A549 (cell line): ENCODE measurements at regions not wholly inside any gene's neighbourhood (a gene's known extent, or its start where the extent isn't known, plus 50 kb on each side); places are given as distances from the start of the nearest gene placed in this dataset.

ENCODE experiments used
- ATAC-seq, 2 experiments: fragments of 200-7000 bp in 1 of 2; fragments of >200 bp in 1 of 2; cut with Nextera tagmentation in 1 of 2; cut with Tn5 transposase in 1 of 2; 3 replicates each; pipeline versions ENCODE4 v1.8.0 to v1.9.1; 2018 to 2020; ENCODE audit warnings: mild to moderate bottlenecking in 1 of 2, moderate library complexity in 1 of 2
- CTCF ChIA-PET: fragments of 300-600 bp; sonication (Branson Sonifier 250); formaldehyde crosslinking; extraction: SDS; loops from one replicate; lab custom pipeline; 2021; ENCODE audit warnings: antibody characterized with exemption, inconsistent platforms; lab: Yijun Ruan, JAX
- POLR2A ChIA-PET: fragments of 350-600 bp; formaldehyde crosslinking; extraction: SDS; loops from one replicate; lab custom pipeline; 2021; ENCODE audit warnings: antibody characterized with exemption, inconsistent platforms; lab: Yijun Ruan, JAX
- DNase-seq, 2 experiments: peaks; one replicate each; pipeline versions ENCODE4 v3.0.0 to v3.0.0-alpha.2; 2011 to 2016; ENCODE audit warnings: low read depth in 1 of 2, low spot score in 1 of 2
- FAIRE-seq: peaks from 2 replicates; lab custom pipeline; 2011; peaks lifted over from hg19 to GRCh38; lab: Jason Lieb, UNC
- H3K27ac ChIP-seq, 2 experiments: fragments of >200 bp; sonication (Bioruptor Twin); formaldehyde crosslinking; 3 replicates each; pipeline ENCODE4 v1.5.1; 2016 to 2017
- H3K4me1 ChIP-seq: fragments of >200 bp; sonication (Bioruptor Twin); formaldehyde crosslinking; 3 replicates; pipeline ENCODE4 v1.6.1; 2016
- H3K4me2 ChIP-seq: fragments of >200 bp; sonication (Bioruptor Twin); formaldehyde crosslinking; 3 replicates; pipeline ENCODE4 v1.6.1; 2016
- H3K4me3 ChIP-seq: fragments of >200 bp; sonication (Bioruptor Twin); formaldehyde crosslinking; 3 replicates; pipeline ENCODE4 v1.5.1; 2016
- H3K9me3 ChIP-seq: fragments of >200 bp; sonication (Bioruptor Twin); formaldehyde crosslinking; 3 replicates; pipeline ENCODE4 v1.6.1; 2016
- ATOH8 ChIP-seq: fragments of 250-450 bp; sonication (Bioruptor Pico); IDR thresholded peaks from 2 replicates; pipeline ENCODE4 v1.5.0; 2020; ENCODE audit warnings: low read depth, mild to moderate bottlenecking, moderate library complexity
- BCL3 ChIP-seq: fragments of >200 bp; sonication (Bioruptor Twin); formaldehyde crosslinking; IDR thresholded peaks from 3 replicates; pipeline ENCODE4 v1.6.1; 2016
- CBX2 ChIP-seq: fragments of 200-600 bp; sonication (generic); IDR thresholded peaks from 2 replicates; pipeline ENCODE4 v1.6.1; 2016; ENCODE audit warnings: low read depth, mild to moderate bottlenecking, borderline replicate concordance
- CEBPB ChIP-seq, 2 experiments: fragments of >200 bp in 1 of 2; sonication (Bioruptor Twin) in 1 of 2; formaldehyde crosslinking in 1 of 2; IDR thresholded peaks; 2 replicates each; pipeline ENCODE4 v1.6.1; 2012 to 2016
- CHD2 ChIP-seq: fragments of 150-350 bp; IDR thresholded peaks from 2 replicates; pipeline ENCODE4 v1.6.1; 2014; ENCODE audit warnings: low read length; ENCODE audit not compliant: partially characterized antibody
- CHD4 ChIP-seq: fragments of 200-600 bp; sonication (generic); IDR thresholded peaks from 2 replicates; pipeline ENCODE4 v1.6.1; 2016; ENCODE audit warnings: antibody characterized with exemption, mild to moderate bottlenecking, borderline replicate concordance
- EHF ChIP-seq: fragments of 250-450 bp; sonication (Bioruptor Pico); IDR thresholded peaks from 2 replicates; pipeline ENCODE4 v1.5.0; 2020; ENCODE audit warnings: mild to moderate bottlenecking
- EP300 ChIP-seq, 2 experiments: fragments of >200 bp; sonication (Bioruptor Twin); formaldehyde crosslinking; IDR thresholded peaks; 2 replicates in 1 of 2; 3 replicates in 1 of 2; pipeline ENCODE4 v1.6.1; 2016 to 2017
- FOSB ChIP-seq: fragments of 250-450 bp; sonication (Bioruptor Pico); IDR thresholded peaks from 2 replicates; pipeline ENCODE4 v1.5.0; 2020; ENCODE audit warnings: mild to moderate bottlenecking, moderate library complexity
- FOSL2 ChIP-seq, 2 experiments: fragments of 450-650 bp in 1 of 2; fragments of >200 bp in 1 of 2; sonication (Bioruptor Twin) in 1 of 2; formaldehyde crosslinking; IDR thresholded peaks; 2 replicates each; pipeline versions ENCODE4 v1.5.0 to v1.6.1; 2016 to 2020; ENCODE audit warnings: mild to moderate bottlenecking in 1 of 2, moderate library complexity in 1 of 2
- HES2 ChIP-seq: fragments of >200 bp; sonication (Bioruptor Twin); formaldehyde crosslinking; IDR thresholded peaks from 2 replicates; pipeline ENCODE4 v1.6.1; 2016
- HEYL ChIP-seq: fragments of 250-450 bp; sonication (Bioruptor Pico); IDR thresholded peaks from 2 replicates; pipeline ENCODE4 v1.8.0; 2021; ENCODE audit warnings: mild to moderate bottlenecking, moderate library complexity
- HOXB13 ChIP-seq: fragments of 250-450 bp; sonication (Bioruptor Pico); IDR thresholded peaks from 2 replicates; pipeline ENCODE4 v1.5.0; 2020; ENCODE audit warnings: low read depth, mild to moderate bottlenecking, moderate library complexity
- JUNB ChIP-seq: fragments of >200 bp; sonication (Bioruptor Twin); formaldehyde crosslinking; IDR thresholded peaks from 2 replicates; pipeline ENCODE4 v1.6.1; 2016
- MAZ ChIP-seq: fragments of 150-350 bp; IDR thresholded peaks from 2 replicates; pipeline ENCODE4 v1.6.1; 2014; ENCODE audit warnings: antibody characterized with exemption, low read depth, low read length, borderline replicate concordance
- NFE2L2 ChIP-seq: fragments of 150-350 bp; conservative IDR thresholded peaks from 2 replicates; pipeline ENCODE4 v1.6.1; 2014; ENCODE audit warnings: low read length
- NR3C1 ChIP-seq: fragments of >200 bp; sonication (Bioruptor Twin); formaldehyde crosslinking; IDR thresholded peaks from 3 replicates; pipeline ENCODE4 v1.6.1; 2017
- POLR2A ChIP-seq: IDR thresholded peaks from 2 replicates; pipeline ENCODE4 v1.6.1; 2012; ENCODE audit warnings: mild to moderate bottlenecking, low read length
- POLR2AphosphoS2 ChIP-seq: conservative IDR thresholded peaks from 2 replicates; pipeline ENCODE4 v1.6.1; 2012; ENCODE audit warnings: low read length, improper control_type of control experiment, inconsistent platforms
- RAD21 ChIP-seq, 2 experiments: fragments of >200 bp in 1 of 2; sonication (Bioruptor Twin) in 1 of 2; formaldehyde crosslinking in 1 of 2; IDR thresholded peaks in 1 of 2; conservative IDR thresholded peaks in 1 of 2; 2 replicates in 1 of 2; 3 replicates in 1 of 2; pipeline ENCODE4 v1.6.1; 2012 to 2018; ENCODE audit warnings: inconsistent platforms in 1 of 2
- RFX5 ChIP-seq: fragments of 450-650 bp; IDR thresholded peaks from 2 replicates; pipeline ENCODE4 v1.7.1; 2014; ENCODE audit warnings: antibody characterized with exemption, mild to moderate bottlenecking, moderate library complexity
- RNF2 ChIP-seq: fragments of 200-600 bp; sonication (generic); IDR thresholded peaks from 2 replicates; pipeline ENCODE4 v1.6.1; 2016; ENCODE audit warnings: low read depth, mild to moderate bottlenecking, antibody characterized with exemption, moderate library complexity, borderline replicate concordance
- SMC3 ChIP-seq: fragments of >200 bp; sonication (Bioruptor Twin); formaldehyde crosslinking; IDR thresholded peaks from 3 replicates; pipeline ENCODE4 v1.6.1; 2018; ENCODE audit warnings: inconsistent platforms
- TFCP2L1 ChIP-seq: fragments of 250-450 bp; sonication (Bioruptor Pico); IDR thresholded peaks from 2 replicates; pipeline ENCODE4 v1.5.0; 2021; ENCODE audit warnings: mild to moderate bottlenecking
- USF2 ChIP-seq: fragments of 450-650 bp; IDR thresholded peaks from 2 replicates; pipeline ENCODE4 v1.6.1; 2014; ENCODE audit warnings: antibody characterized with exemption
- ZFP36 ChIP-seq: fragments of 450-650 bp; IDR thresholded peaks from 2 replicates; pipeline ENCODE4 v1.6.1; 2014; ENCODE audit warnings: borderline replicate concordance; ENCODE audit not compliant: partially characterized antibody
- ZNF302 ChIP-seq: fragments of 250-450 bp; sonication (Bioruptor Pico); IDR thresholded peaks from 2 replicates; pipeline ENCODE4 v1.9.0; 2021; ENCODE audit warnings: inconsistent platforms, mild to moderate bottlenecking, moderate library complexity
- WGBS: methylation state at CpG from one replicate; pipeline ENCODE4 v1.1.6; 2017; ENCODE audit errors: missing lambda C conversion rate; 5-methylcytosine and 5-hydroxymethylcytosine counted together

- CTCF ChIA-PET: no interaction called here
- ATAC-seq: no peak
- Histone ChIP-seq H3K4me1 (no peaks in the 10 kb centered on the region), H3K27ac (no peak overlapping the region), H3K4me2 (no peak overlapping the region), H3K4me3 (no peak overlapping the region), H3K9me3 (no peaks in the 10 kb centered on the region)
- no peak for FAIRE-seq
- no peak for TF ChIP-seq CHD4
- TF ChIP-seq TFCP2L1 (CRISPR knock-in tag): no peak
- no peak for TF ChIP-seq EP300 (IDR thresholded peaks at IDR 0.05)
- no peak for TF ChIP-seq POLR2AphosphoS2
- no peak for TF ChIP-seq NFE2L2
- TF ChIP-seq ATOH8 (CRISPR knock-in tag): no peak
- TF ChIP-seq USF2: no peak
- TF ChIP-seq MAZ: no peak
- TF ChIP-seq CHD2: no peak
- TF ChIP-seq NR3C1: no peak
- no peak for TF ChIP-seq HES2
- no peak for TF ChIP-seq HEYL (CRISPR knock-in tag)
- TF ChIP-seq JUNB: no peak
- TF ChIP-seq CEBPB (IDR thresholded peaks at IDR 0.05): no peak
- no peak for TF ChIP-seq HOXB13 (CRISPR knock-in tag)
- WGBS: 29% methylated on average over 3 of the region's 3 CpGs
- DNase-seq: no peak
- POLR2A ChIA-PET: no interaction called here
These were observed 462.8 kb downstream of the GXYLT1 start for GRCh38 chr12:41681898-41682297.

- ATAC-seq: no peak
- TF ChIP-seq EHF (CRISPR knock-in tag) (no peak), HOXB13 (CRISPR knock-in tag) (no peak), FOSL2 (IDR thresholded peaks at IDR 0.05) (no peak), FOSL2 (CRISPR knock-in tag; IDR thresholded peaks at IDR 0.05) (no peak), SMC3 (no peak), BCL3 (no peak), CEBPB (IDR thresholded peaks at IDR 0.05) (no peak), NR3C1 (no peak), RNF2 (no peak), POLR2A (no peak), CHD2 (no peak), ZFP36 (no peak), HEYL (CRISPR knock-in tag) (no peak), ZNF302 (CRISPR knock-in tag) (no peak), RAD21 (conservative IDR thresholded peaks at IDR 0.05 in 1 of 2, IDR thresholded peaks at IDR 0.05 in 1 of 2) (no peak), USF2 (no peak), RFX5 (no peak), CBX2 (no peak), FOSB (CRISPR knock-in tag) (no peak)
- FAIRE-seq: no peak
- WGBS: 14% methylated on average over 1 of the region's 1 CpG
- Histone ChIP-seq H3K4me1 (no peaks in the 10 kb centered on the region), H3K4me2 (no peak overlapping the region), H3K9me3 (no peaks in the 10 kb centered on the region), H3K4me3 (no peak overlapping the region), H3K27ac (no peak overlapping the region)
- POLR2A ChIA-PET: no interaction called here
- DNase-seq: no peak
- CTCF ChIA-PET: no interaction called here
These were observed 464.5 kb downstream of the GXYLT1 start for GRCh38 chr12:41680155-41680554.
